ENCODE measurements at regions not wholly inside any gene's neighbourhood (a gene's known extent, or its start where the extent isn't known, plus 50 kb on each side); places are given as distances from the start of the nearest gene placed in this dataset.

GRCh38 chr4:123807866-123808265, 411.3 kb downstream of the SPRY1 start:
- DNase-seq (ENCODE audit: low read depth) = no peak

GRCh38 chr4:123809864-123810263, 413.3 kb downstream of the SPRY1 start:
- DNase-seq (ENCODE audit: low read depth) = no peak

GRCh38 chr4:123812066-123812390, 415.4 kb downstream of the SPRY1 start:
- DNase-seq (ENCODE audit: low read depth) = no peak

GRCh38 chr4:123813901-123814300, 417.3 kb downstream of the SPRY1 start:
- DNase-seq (ENCODE audit: low read depth) = no peak

GRCh38 chr4:123816462-123816861, 419.9 kb downstream of the SPRY1 start:
- no peak for DNase-seq (ENCODE audit: low read depth)

- DNase-seq (ENCODE audit: low read depth) = no peak
These were observed 420.6 kb downstream of the SPRY1 start for GRCh38 chr4:123817025-123817688.

GRCh38 chr4:123819362-123820035, 422.9 kb downstream of the SPRY1 start:
- peak; percentile 53 for DNase-seq (ENCODE audit: low read depth)

- DNase-seq (ENCODE audit: low read depth) = no peak
These were observed 425.3 kb downstream of the SPRY1 start for GRCh38 chr4:123821861-123822260.

GRCh38 chr4:123822353-123822752, 425.8 kb downstream of the SPRY1 start:
- no peak for DNase-seq (ENCODE audit: low read depth)

- DNase-seq (ENCODE audit: low read depth) = no peak
These were observed 426.6 kb downstream of the SPRY1 start for GRCh38 chr4:123823244-123823643.

- no peak for DNase-seq (ENCODE audit: low read depth)
These were observed 427.9 kb downstream of the SPRY1 start for GRCh38 chr4:123824524-123824923.

GRCh38 chr4:123825596-123826291, 429.1 kb downstream of the SPRY1 start:
- DNase-seq (ENCODE audit: low read depth) = peak; percentile 82

- DNase-seq (ENCODE audit: low read depth) = peak; percentile 63
These were observed 430.3 kb downstream of the SPRY1 start for GRCh38 chr4:123826896-123827295.

GRCh38 chr4:123827511-123827910, 430.9 kb downstream of the SPRY1 start:
- no peak for DNase-seq (ENCODE audit: low read depth)

- no peak for DNase-seq (ENCODE audit: low read depth)
These were observed 434.3 kb downstream of the SPRY1 start for GRCh38 chr4:123830930-123831329.

GRCh38 chr4:123832173-123833026, 435.8 kb downstream of the SPRY1 start:
- DNase-seq (ENCODE audit: low read depth) = peak; percentile 97

- DNase-seq (ENCODE audit: low read depth) = peak; percentile 84
These were observed 436.6 kb downstream of the SPRY1 start for GRCh38 chr4:123833171-123833643.

- no peak for DNase-seq (ENCODE audit: low read depth)
These were observed 439.4 kb downstream of the SPRY1 start for GRCh38 chr4:123835831-123836590.

- peak; percentile 51 for DNase-seq (ENCODE audit: low read depth)
These were observed 440.4 kb downstream of the SPRY1 start for GRCh38 chr4:123836851-123837595.

- peak; percentile 36 for DNase-seq (ENCODE audit: low read depth)
These were observed 441.9 kb downstream of the SPRY1 start for GRCh38 chr4:123838474-123838873.

GRCh38 chr4:123840197-123840596, 443.6 kb downstream of the SPRY1 start:
- DNase-seq (ENCODE audit: low read depth) = no peak
